ENCODE measurements at regions not wholly inside any gene's neighbourhood (a gene's known extent, or its start where the extent isn't known, plus 50 kb on each side); places are given as distances from the start of the nearest gene placed in this dataset.

GRCh38 chr13:18995259-18995873 lies 186.3 kb downstream of the TUBA3C start:
- no peak overlapping the region for H3K27ac ChIP-seq (replicated peaks)
- H3K4me3 ChIP-seq (replicated peaks; ENCODE audit: insufficient read depth, low read length) = no peak overlapping the region
- H3K27me3 ChIP-seq (ENCODE audit: insufficient read depth, poor library complexity, severe bottlenecking) = no peaks in the 10 kb centered on the region
- no peak for DNase-seq (ENCODE audit: low read depth in 1 of 2, low spot score in 1 of 2)
- TF ChIP-seq SPI1 (IDR thresholded peaks at IDR 0.05; ENCODE audit: borderline replicate concordance, low read depth) (no peak), REST (IDR thresholded peaks at IDR 0.05; ENCODE audit: insufficient replicate concordance, low read depth) (no peak), GABPA (IDR thresholded peaks at IDR 0.05; ENCODE audit: low read depth) (no peak), CTCF (IDR thresholded peaks at IDR 0.05; ENCODE audit: insufficient read depth, low read length) (no peak), POLR2AphosphoS5 (IDR thresholded peaks at IDR 0.05; ENCODE audit: low read depth) (no peak)

- Histone ChIP-seq H3K4me3 (replicated peaks; ENCODE audit: insufficient read depth, low read length) (no peak overlapping the region), H3K27ac (replicated peaks) (no peak overlapping the region), H3K27me3 (ENCODE audit: insufficient read depth, poor library complexity, severe bottlenecking) (no peaks in the 10 kb centered on the region)
- no peak for DNase-seq (ENCODE audit: low read depth in 1 of 2, low spot score in 1 of 2)
- TF ChIP-seq REST (IDR thresholded peaks at IDR 0.05; ENCODE audit: insufficient replicate concordance, low read depth) (no peak), SPI1 (IDR thresholded peaks at IDR 0.05; ENCODE audit: borderline replicate concordance, low read depth) (no peak), CTCF (IDR thresholded peaks at IDR 0.05; ENCODE audit: insufficient read depth, low read length) (no peak), GABPA (IDR thresholded peaks at IDR 0.05; ENCODE audit: low read depth) (no peak), POLR2AphosphoS5 (IDR thresholded peaks at IDR 0.05; ENCODE audit: low read depth) (no peak)
Measured at GRCh38 chr13:18993884-18994660, 187.6 kb downstream of the TUBA3C start.

- TF ChIP-seq CTCF (IDR thresholded peaks at IDR 0.05; ENCODE audit: insufficient read depth, low read length) (no peak), GABPA (IDR thresholded peaks at IDR 0.05; ENCODE audit: low read depth) (no peak), SPI1 (IDR thresholded peaks at IDR 0.05; ENCODE audit: borderline replicate concordance, low read depth) (no peak), REST (IDR thresholded peaks at IDR 0.05; ENCODE audit: insufficient replicate concordance, low read depth) (no peak), POLR2AphosphoS5 (IDR thresholded peaks at IDR 0.05; ENCODE audit: low read depth) (no peak)
- Histone ChIP-seq H3K4me3 (replicated peaks; ENCODE audit: insufficient read depth, low read length) (no peak overlapping the region), H3K27me3 (ENCODE audit: insufficient read depth, poor library complexity, severe bottlenecking) (no peaks in the 10 kb centered on the region), H3K27ac (replicated peaks) (no peak overlapping the region)
- DNase-seq (ENCODE audit: low read depth in 1 of 2, low spot score in 1 of 2) = no peak
Measured at GRCh38 chr13:18992791-18993190, 188.8 kb downstream of the TUBA3C start.
